Activated CD4-positive, alpha-beta memory T cell treated with anti-CD3 and anti-CD28 coated beads for 36 hours (primary cell): ENCODE measurements at regions not wholly inside any gene's neighbourhood (a gene's known extent, or its start where the extent isn't known, plus 50 kb on each side); places are given as distances from the start of the nearest gene placed in this dataset.

Experiments used
- CTCF ChIA-PET: fragments of 350-600 bp; sonication (Branson Sonifier 250); formaldehyde crosslinking; loops from one replicate; lab custom pipeline; 2021; ENCODE audit warnings: antibody characterized with exemption, inconsistent platforms; lab: Charles Lee
- POLR2A ChIA-PET: fragments of 350-600 bp; sonication (Branson Sonifier 250); formaldehyde crosslinking; loops from one replicate; lab custom pipeline; 2021; ENCODE audit warnings: antibody characterized with exemption; lab: Charles Lee
- DNase-seq: peaks from one replicate; pipeline ENCODE4 v3.0.0-alpha.2; 2020
- H3K27ac Mint-ChIP-seq: one replicate; pipeline ENCODE4 v1.8.0; 2021; ENCODE audit warnings: mixed read lengths
- H3K27me3 Mint-ChIP-seq: one replicate; pipeline ENCODE4 v1.8.0; 2021; ENCODE audit warnings: mixed read lengths
- H3K36me3 Mint-ChIP-seq: one replicate; pipeline ENCODE4 v1.8.0; 2021; ENCODE audit warnings: mixed read lengths
- H3K4me1 Mint-ChIP-seq: one replicate; pipeline ENCODE4 v1.8.0; 2021; ENCODE audit warnings: low read depth, mixed read lengths
- H3K4me3 Mint-ChIP-seq: one replicate; pipeline ENCODE4 v1.8.0; 2021; ENCODE audit warnings: mild to moderate bottlenecking, mixed read lengths
- H3K9me3 Mint-ChIP-seq: one replicate; pipeline ENCODE4 v1.8.0; 2021; ENCODE audit warnings: mixed read lengths
- intact Hi-C: fragments of 100-400 bp; cut with micrococcal nuclease; formaldehyde crosslinking; loops from one replicate; pipeline ENCODE4 v1.15.1; 2023

- H3K4me3 Mint-ChIP-seq, result no peak overlapping the region
- no peaks in the 10 kb centered on the region for H3K36me3 Mint-ChIP-seq
- H3K27ac Mint-ChIP-seq, result no peak overlapping the region
- intact Hi-C loops, result no loop called here
- no peak for DNase-seq
- H3K4me1 Mint-ChIP-seq, result no peaks in the 10 kb centered on the region
- H3K9me3 Mint-ChIP-seq, result no peaks in the 10 kb centered on the region
- peaks cover 5% of the 10 kb centered on the region for H3K27me3 Mint-ChIP-seq
- CTCF ChIA-PET, result no interaction called here
- POLR2A ChIA-PET, result no interaction called here
Observed at GRCh38 chr16:55399911-55400310, 75.9 kb downstream of the IRX6 start.

- H3K27me3 Mint-ChIP-seq, result peaks cover 5% of the 10 kb centered on the region
- ChIA-PET POLR2A (no interaction called here), CTCF (interaction anchor here (1.3 kb wide), 1 partner anchor 63 kb away, joined by 3 read pairs; no protein-coding TSS in a partner anchor)
- no peaks in the 10 kb centered on the region for H3K36me3 Mint-ChIP-seq
- H3K4me3 Mint-ChIP-seq, result no peak overlapping the region
- H3K9me3 Mint-ChIP-seq, result no peaks in the 10 kb centered on the region
- no peak for DNase-seq
- H3K27ac Mint-ChIP-seq, result no peak overlapping the region
- H3K4me1 Mint-ChIP-seq, result no peaks in the 10 kb centered on the region
- intact Hi-C loops, result no loop called here
Observed at GRCh38 chr16:55401046-55401445, 77.0 kb downstream of the IRX6 start.

GRCh38 chr16:55403464-55403863, 75.5 kb upstream of the MMP2 start:
- ChIA-PET CTCF (no interaction called here), POLR2A (no interaction called here)
- no peak overlapping the region for H3K27ac Mint-ChIP-seq
- no peak for DNase-seq
- peaks cover 5% of the 10 kb centered on the region for H3K27me3 Mint-ChIP-seq
- no peak overlapping the region for H3K4me3 Mint-ChIP-seq
- intact Hi-C loops, result no loop called here
- no peaks in the 10 kb centered on the region for H3K36me3 Mint-ChIP-seq
- no peaks in the 10 kb centered on the region for H3K4me1 Mint-ChIP-seq
- H3K9me3 Mint-ChIP-seq, result no peaks in the 10 kb centered on the region

- Mint-ChIP-seq H3K27ac (no peak overlapping the region), H3K9me3 (no peaks in the 10 kb centered on the region), H3K27me3 (peaks cover 9% of the 10 kb centered on the region), H3K4me3 (no peak overlapping the region), H3K4me1 (no peaks in the 10 kb centered on the region), H3K36me3 (no peaks in the 10 kb centered on the region)
- no peak for DNase-seq
- intact Hi-C loops, result no loop called here
- POLR2A ChIA-PET, result no interaction called here
- CTCF ChIA-PET, result no interaction called here
Observed at GRCh38 chr16:55406651-55407050, 72.3 kb upstream of the MMP2 start.

GRCh38 chr16:55408661-55409060, 70.3 kb upstream of the MMP2 start:
- intact Hi-C loops, result no loop called here
- Mint-ChIP-seq H3K9me3 (no peaks in the 10 kb centered on the region), H3K36me3 (no peaks in the 10 kb centered on the region), H3K27me3 (peaks cover 9% of the 10 kb centered on the region), H3K4me1 (no peaks in the 10 kb centered on the region), H3K27ac (no peak overlapping the region), H3K4me3 (no peak overlapping the region)
- ChIA-PET POLR2A (no interaction called here), CTCF (no interaction called here)
- DNase-seq, result no peak

GRCh38 chr16:55411231-55411630, 67.8 kb upstream of the MMP2 start:
- Mint-ChIP-seq H3K4me3 (no peak overlapping the region), H3K4me1 (no peaks in the 10 kb centered on the region), H3K27ac (no peak overlapping the region), H3K36me3 (no peaks in the 10 kb centered on the region), H3K9me3 (no peaks in the 10 kb centered on the region), H3K27me3 (peaks cover 11% of the 10 kb centered on the region)
- DNase-seq, result no peak
- CTCF ChIA-PET, result no interaction called here
- POLR2A ChIA-PET, result no interaction called here
- intact Hi-C loops, result no loop called here

GRCh38 chr16:55418586-55418985, 60.4 kb upstream of the MMP2 start:
- CTCF ChIA-PET, result no interaction called here
- POLR2A ChIA-PET, result no interaction called here
- no peak overlapping the region for H3K27ac Mint-ChIP-seq
- no peaks in the 10 kb centered on the region for H3K4me1 Mint-ChIP-seq
- DNase-seq, result no peak
- intact Hi-C loops, result no loop called here
- H3K36me3 Mint-ChIP-seq, result no peaks in the 10 kb centered on the region
- H3K4me3 Mint-ChIP-seq, result no peak overlapping the region
- H3K9me3 Mint-ChIP-seq, result no peaks in the 10 kb centered on the region
- H3K27me3 Mint-ChIP-seq, result peaks cover 24% of the 10 kb centered on the region

GRCh38 chr16:55421226-55421625, 57.8 kb upstream of the MMP2 start:
- ChIA-PET CTCF (no interaction called here), POLR2A (no interaction called here)
- H3K36me3 Mint-ChIP-seq, result no peaks in the 10 kb centered on the region
- H3K4me3 Mint-ChIP-seq, result no peak overlapping the region
- no peaks in the 10 kb centered on the region for H3K4me1 Mint-ChIP-seq
- H3K27me3 Mint-ChIP-seq, result peaks cover 28% of the 10 kb centered on the region
- intact Hi-C loops, result no loop called here
- H3K9me3 Mint-ChIP-seq, result no peaks in the 10 kb centered on the region
- no peak overlapping the region for H3K27ac Mint-ChIP-seq
- no peak for DNase-seq

GRCh38 chr16:55426865-55427484, 52.0 kb upstream of the MMP2 start:
- no peaks in the 10 kb centered on the region for H3K36me3 Mint-ChIP-seq
- ChIA-PET POLR2A (no interaction called here), CTCF (no interaction called here)
- no peak for DNase-seq
- intact Hi-C loops, result no loop called here
- H3K27ac Mint-ChIP-seq, result no peak overlapping the region
- H3K27me3 Mint-ChIP-seq, result peaks cover 6% of the 10 kb centered on the region
- H3K4me1 Mint-ChIP-seq, result no peaks in the 10 kb centered on the region
- H3K9me3 Mint-ChIP-seq, result no peaks in the 10 kb centered on the region
- H3K4me3 Mint-ChIP-seq, result no peak overlapping the region
